ENCODE measurements at regions not wholly inside any gene's neighbourhood (a gene's known extent, or its start where the extent isn't known, plus 50 kb on each side); places are given as distances from the start of the nearest gene placed in this dataset.

GRCh38 chr5:159405611-159406031, 75.3 kb upstream of the IL12B start:
- TF ChIP-seq CTCF (IDR thresholded peaks at IDR 0.05) (no peak), POLR2A (IDR thresholded peaks at IDR 0.05) (no peak)
